Liver (tissue), 3 donors: ENCODE measurements at regions not wholly inside any gene's neighbourhood (a gene's known extent, or its start where the extent isn't known, plus 50 kb on each side); places are given as distances from the start of the nearest gene placed in this dataset.

Experiments used
- CTCF ChIP-seq: fragments of 150-350 bp; IDR thresholded peaks from 2 replicates; pipeline ENCODE4 v1.5.1; 2017; ENCODE audit warnings: improper control_type of control experiment, low read depth, low read length; ENCODE audit not compliant: missing input control
- MAX ChIP-seq: IDR thresholded peaks from 2 replicates; pipeline ENCODE4 v1.6.1; 2016; ENCODE audit warnings: antibody characterized with exemption
- NR2F2 ChIP-seq: IDR thresholded peaks from 2 replicates; pipeline ENCODE4 v1.6.1; 2016; ENCODE audit warnings: antibody characterized with exemption
- RAD21 ChIP-seq, 2 donors: IDR thresholded peaks; 2 replicates each; pipeline ENCODE4 v1.6.1; 2016; ENCODE audit warnings: antibody characterized with exemption in 2 of 2, mild to moderate bottlenecking in 2 of 2
- REST ChIP-seq: IDR thresholded peaks from 2 replicates; pipeline ENCODE4 v1.6.1; 2016; ENCODE audit warnings: antibody characterized with exemption, mild to moderate bottlenecking
- SP1 ChIP-seq: IDR thresholded peaks from 2 replicates; pipeline ENCODE4 v1.6.1; 2018; ENCODE audit warnings: antibody characterized with exemption, mild to moderate bottlenecking
- TAF1 ChIP-seq: conservative IDR thresholded peaks from 2 replicates; pipeline ENCODE4 v1.6.1; 2016; ENCODE audit warnings: antibody characterized with exemption, mild to moderate bottlenecking
- donor health status: healthy.
- donor health status: healthy.

- TF ChIP-seq RAD21 (IDR thresholded peaks at IDR 0.05): no peak
- no peak for TF ChIP-seq CTCF
- no peak for TF ChIP-seq MAX
- TF ChIP-seq TAF1: no peak
- TF ChIP-seq NR2F2: no peak
- no peak for TF ChIP-seq SP1
- TF ChIP-seq REST: no peak
Observed at GRCh38 chr16:73872856-73873255, 423.8 kb upstream of the PSMD7 start.
